ENCODE measurements at regions not wholly inside any gene's neighbourhood (a gene's known extent, or its start where the extent isn't known, plus 50 kb on each side); places are given as distances from the start of the nearest gene placed in this dataset.
"Not testable (repeated sequence)": the region's sequence is repeated elsewhere in the genome, so short reads cannot be mapped to it uniquely, and the experiment has no call there.

- no peak for DNase-seq (ENCODE audit: low read depth in 2 of 2)
Observed at GRCh38 chr3:25895443-25895842, 105.6 kb downstream of the OXSM start.

- no peak for DNase-seq (ENCODE audit: low read depth in 2 of 2)
Observed at GRCh38 chr3:25897019-25897418, 107.1 kb downstream of the OXSM start.

GRCh38 chr3:25899352-25900101 lies 109.6 kb downstream of the OXSM start:
- no peak for DNase-seq (ENCODE audit: low read depth in 2 of 2)

- DNase-seq (ENCODE audit: low read depth in 2 of 2) = no peak
Observed at GRCh38 chr3:25900161-25900560, 110.3 kb downstream of the OXSM start.

GRCh38 chr3:25901796-25902195 lies 111.9 kb downstream of the OXSM start:
- DNase-seq (ENCODE audit: low read depth in 2 of 2) = no peak

- DNase-seq (ENCODE audit: low read depth in 2 of 2) = no peak
Observed at GRCh38 chr3:25902586-25902985, 112.7 kb downstream of the OXSM start.

GRCh38 chr3:25903371-25904129 lies 113.7 kb downstream of the OXSM start:
- no peak for DNase-seq (ENCODE audit: low read depth in 2 of 2)

GRCh38 chr3:25904206-25904605 lies 114.3 kb downstream of the OXSM start:
- DNase-seq (ENCODE audit: low read depth in 2 of 2) = no peak

GRCh38 chr3:25906132-25906906 lies 116.4 kb downstream of the OXSM start:
- no peak for DNase-seq (ENCODE audit: low read depth in 2 of 2)

GRCh38 chr3:25907081-25907480 lies 117.2 kb downstream of the OXSM start:
- DNase-seq (ENCODE audit: low read depth in 2 of 2) = no peak

- DNase-seq (ENCODE audit: low read depth in 2 of 2) = no peak
Observed at GRCh38 chr3:25910105-25910504, 120.2 kb downstream of the OXSM start.

GRCh38 chr3:25910997-25911396 lies 121.1 kb downstream of the OXSM start:
- DNase-seq (ENCODE audit: low read depth in 2 of 2) = peak; percentile 10 to 31

- no peak for DNase-seq (ENCODE audit: low read depth in 2 of 2)
Observed at GRCh38 chr3:25911525-25912295, 121.8 kb downstream of the OXSM start.

GRCh38 chr3:25913179-25913578 lies 123.3 kb downstream of the OXSM start:
- no peak for DNase-seq (ENCODE audit: low read depth in 2 of 2)

- DNase-seq (ENCODE audit: low read depth in 2 of 2) = no peak
Observed at GRCh38 chr3:25915673-25916072, 125.8 kb downstream of the OXSM start.

- no peak for DNase-seq (ENCODE audit: low read depth in 2 of 2)
Observed at GRCh38 chr3:25916321-25916720, 126.4 kb downstream of the OXSM start.

GRCh38 chr3:25931967-25932366 lies 142.1 kb downstream of the OXSM start:
- not testable (repeated sequence) for DNase-seq (ENCODE audit: low read depth in 2 of 2)

- no peak for DNase-seq (ENCODE audit: low read depth in 2 of 2)
Observed at GRCh38 chr3:25938566-25939325, 148.9 kb downstream of the OXSM start.

- no peak for DNase-seq (ENCODE audit: low read depth in 2 of 2)
Observed at GRCh38 chr3:25940935-25941334, 151.0 kb downstream of the OXSM start.

- DNase-seq (ENCODE audit: low read depth in 2 of 2) = no peak
Observed at GRCh38 chr3:25944329-25944728, 154.4 kb downstream of the OXSM start.

- no peak for DNase-seq (ENCODE audit: low read depth in 2 of 2)
Observed at GRCh38 chr3:25945366-25945765, 155.5 kb downstream of the OXSM start.

Data from stimulated activated CD4-positive, alpha-beta T cell treated with anti-CD3 and anti-CD28 coated beads, Interleukin-15, amount 100 ng/mL, for 48 hours (primary cell).